Epithelial cell of proximal tubule (primary cell): ENCODE measurements at regions not wholly inside any gene's neighbourhood (a gene's known extent, or its start where the extent isn't known, plus 50 kb on each side); places are given as distances from the start of the nearest gene placed in this dataset.

Experiments
- DNase-seq: peaks from one replicate; pipeline ENCODE4 v3.0.0-alpha.2; 2011; ENCODE audit warnings: low read depth
- H3K4me3 ChIP-seq: 2 replicates; pipeline ENCODE4 v1.5.1; 2011; ENCODE audit warnings: low read depth, mild to moderate bottlenecking, low read length
- CTCF ChIP-seq: conservative IDR thresholded peaks from 2 replicates; pipeline ENCODE4 v1.5.1; 2012; ENCODE audit warnings: low read depth, mild to moderate bottlenecking, low read length

GRCh38 chr7:34207810-34208209 is 302.5 kb downstream of the BMPER start:
- DNase-seq: no peak
- H3K4me3 ChIP-seq: no peak overlapping the region
- TF ChIP-seq CTCF: no peak

- no peak for DNase-seq
- TF ChIP-seq CTCF: no peak
- no peak overlapping the region for H3K4me3 ChIP-seq
These were observed 303.7 kb downstream of the BMPER start for GRCh38 chr7:34208878-34209621.

- no peak for DNase-seq
- no peak for TF ChIP-seq CTCF
- H3K4me3 ChIP-seq: no peak overlapping the region
These were observed 305.7 kb downstream of the BMPER start for GRCh38 chr7:34211018-34211417.

- no peak for DNase-seq
- no peak overlapping the region for H3K4me3 ChIP-seq
- no peak for TF ChIP-seq CTCF
These were observed 312.6 kb downstream of the BMPER start for GRCh38 chr7:34217972-34218371.

- DNase-seq: no peak
- no peak overlapping the region for H3K4me3 ChIP-seq
- TF ChIP-seq CTCF: no peak
These were observed 313.9 kb downstream of the BMPER start for GRCh38 chr7:34219153-34219718.

GRCh38 chr7:34220506-34221185 is 315.3 kb downstream of the BMPER start:
- no peak for DNase-seq
- TF ChIP-seq CTCF: no peak
- no peak overlapping the region for H3K4me3 ChIP-seq
